Fibroblast of the conjunctiva (primary cell): ENCODE measurements at regions not wholly inside any gene's neighbourhood (a gene's known extent, or its start where the extent isn't known, plus 50 kb on each side); places are given as distances from the start of the nearest gene placed in this dataset.
A peak's percentile ranks its signal among the peaks of the same experiment; 100 is the strongest.

Experiments used
- DNase-seq: peaks from one replicate; pipeline ENCODE4 v3.0.0-alpha.2; 2010; ENCODE audit warnings: low read depth

- no peak for DNase-seq
Measured at GRCh38 chr15:80308002-80308401, 56.0 kb upstream of the CTXND1 start.

GRCh38 chr15:80309769-80310384, 57.9 kb upstream of the CTXND1 start:
- peak; percentile 13 for DNase-seq

- no peak for DNase-seq
Measured at GRCh38 chr15:80310776-80311175, 58.8 kb upstream of the CTXND1 start.

- DNase-seq, result no peak
Measured at GRCh38 chr15:80315289-80315987, 63.4 kb upstream of the CTXND1 start.

GRCh38 chr15:80317389-80318182, 65.6 kb upstream of the CTXND1 start:
- peak; percentile 53 for DNase-seq

- DNase-seq, result no peak
Measured at GRCh38 chr15:80321853-80322252, 69.8 kb upstream of the CTXND1 start.

- no peak for DNase-seq
Measured at GRCh38 chr15:80323285-80323684, 71.3 kb upstream of the CTXND1 start.

GRCh38 chr15:80324545-80325080, 72.6 kb upstream of the CTXND1 start:
- DNase-seq, result no peak

GRCh38 chr15:80325206-80325605, 73.2 kb upstream of the CTXND1 start:
- DNase-seq, result no peak

GRCh38 chr15:80326270-80326669, 74.3 kb upstream of the CTXND1 start:
- no peak for DNase-seq

- no peak for DNase-seq
Measured at GRCh38 chr15:80328496-80328895, 75.7 kb upstream of the ARNT2 start.

GRCh38 chr15:80331886-80332406, 72.2 kb upstream of the ARNT2 start:
- DNase-seq, result no peak

- DNase-seq, result no peak
Measured at GRCh38 chr15:80333261-80333660, 70.9 kb upstream of the ARNT2 start.

GRCh38 chr15:80334521-80334920, 69.7 kb upstream of the ARNT2 start:
- DNase-seq, result no peak

GRCh38 chr15:80339601-80340000, 64.6 kb upstream of the ARNT2 start:
- DNase-seq, result no peak

- no peak for DNase-seq
Measured at GRCh38 chr15:80342148-80342547, 62.0 kb upstream of the ARNT2 start.

- DNase-seq, result no peak
Measured at GRCh38 chr15:80343554-80343992, 60.6 kb upstream of the ARNT2 start.

GRCh38 chr15:80350941-80351610, 53.1 kb upstream of the ARNT2 start:
- DNase-seq, result no peak
